LNCAP (cell line): ENCODE measurements at regions not wholly inside any gene's neighbourhood (a gene's known extent, or its start where the extent isn't known, plus 50 kb on each side); places are given as distances from the start of the nearest gene placed in this dataset.

Source experiments
- TF ChIP-seq, protein P1 (sequence below): fragments of 450-650 bp; IDR thresholded peaks from 2 replicates; pipeline ENCODE4 v1.5.1; 2017; ENCODE audit warnings: mild to moderate bottlenecking

DNA sequence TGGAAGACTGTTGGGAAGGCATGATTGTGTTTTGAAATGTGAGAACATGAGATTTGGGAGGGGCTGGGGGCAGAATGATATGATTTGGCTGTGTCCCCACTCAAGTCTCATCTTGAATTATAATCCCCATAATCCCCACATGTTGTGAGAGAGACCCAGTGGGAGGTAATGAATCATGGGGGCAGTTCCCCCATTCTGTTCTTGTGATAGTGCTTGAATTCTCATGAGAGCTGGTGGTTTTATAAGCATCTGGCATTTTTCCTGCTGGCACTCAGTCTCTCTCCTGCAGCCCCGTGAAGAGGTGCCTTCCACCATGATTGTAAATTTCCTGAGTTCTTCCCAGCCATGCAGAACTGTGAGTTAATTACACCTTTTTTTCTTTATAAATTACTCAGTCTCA lies 430.5 kb downstream of the OTOL1 start:
- TF ChIP-seq, protein P1, sequence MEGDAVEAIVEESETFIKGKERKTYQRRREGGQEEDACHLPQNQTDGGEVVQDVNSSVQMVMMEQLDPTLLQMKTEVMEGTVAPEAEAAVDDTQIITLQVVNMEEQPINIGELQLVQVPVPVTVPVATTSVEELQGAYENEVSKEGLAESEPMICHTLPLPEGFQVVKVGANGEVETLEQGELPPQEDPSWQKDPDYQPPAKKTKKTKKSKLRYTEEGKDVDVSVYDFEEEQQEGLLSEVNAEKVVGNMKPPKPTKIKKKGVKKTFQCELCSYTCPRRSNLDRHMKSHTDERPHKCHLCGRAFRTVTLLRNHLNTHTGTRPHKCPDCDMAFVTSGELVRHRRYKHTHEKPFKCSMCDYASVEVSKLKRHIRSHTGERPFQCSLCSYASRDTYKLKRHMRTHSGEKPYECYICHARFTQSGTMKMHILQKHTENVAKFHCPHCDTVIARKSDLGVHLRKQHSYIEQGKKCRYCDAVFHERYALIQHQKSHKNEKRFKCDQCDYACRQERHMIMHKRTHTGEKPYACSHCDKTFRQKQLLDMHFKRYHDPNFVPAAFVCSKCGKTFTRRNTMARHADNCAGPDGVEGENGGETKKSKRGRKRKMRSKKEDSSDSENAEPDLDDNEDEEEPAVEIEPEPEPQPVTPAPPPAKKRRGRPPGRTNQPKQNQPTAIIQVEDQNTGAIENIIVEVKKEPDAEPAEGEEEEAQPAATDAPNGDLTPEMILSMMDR: no peak

DNA sequence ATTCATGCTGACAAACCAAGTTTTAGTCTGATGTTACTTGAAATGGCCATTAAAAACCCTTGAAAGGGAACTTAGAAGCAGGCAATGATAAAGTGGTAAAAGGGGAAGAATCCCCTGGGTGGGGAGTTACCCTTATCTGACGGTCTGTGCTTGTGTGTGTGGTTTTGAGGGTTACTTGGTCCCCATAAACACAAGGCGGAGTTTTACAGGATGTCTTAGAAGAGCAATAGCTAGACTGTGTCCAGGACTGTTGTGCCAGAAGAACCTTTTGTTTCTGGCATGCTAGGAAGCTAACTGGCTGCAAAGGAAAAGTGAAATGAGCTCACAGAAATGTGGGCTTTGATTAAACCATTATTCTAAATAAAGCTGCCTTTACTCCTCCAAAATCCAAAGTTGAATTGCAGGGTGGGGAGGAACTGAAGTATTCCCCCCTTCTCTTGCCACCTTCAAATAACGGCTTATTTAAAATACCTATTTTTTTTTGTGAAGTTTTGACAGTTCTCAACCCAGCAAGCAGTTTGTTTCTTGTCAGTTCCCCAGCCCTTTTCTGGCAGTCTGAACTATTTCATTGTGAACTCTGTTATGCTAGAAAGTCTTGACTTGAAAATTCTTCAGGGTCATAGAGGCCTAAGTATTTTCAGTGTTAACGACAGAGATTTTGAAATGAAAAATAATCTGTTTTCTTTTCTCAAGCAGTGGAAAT lies 443.5 kb downstream of the OTOL1 start:
- TF ChIP-seq, protein P1: no peak

DNA sequence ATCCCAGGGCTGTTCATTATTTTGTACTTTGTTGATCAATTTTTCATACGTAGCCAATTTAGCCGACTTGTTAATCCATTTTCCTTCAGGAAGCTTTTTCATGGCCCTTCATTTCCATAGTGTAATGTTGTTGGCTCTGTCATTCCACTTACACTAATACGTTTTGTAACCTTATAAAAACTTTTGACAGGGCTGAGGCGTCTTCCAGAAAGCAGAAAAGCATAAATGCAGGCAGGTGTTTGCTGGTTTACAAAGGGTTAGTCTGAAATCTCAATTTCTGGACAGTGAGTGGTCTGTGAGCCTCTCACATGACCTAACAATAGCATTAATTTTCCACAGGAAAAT lies 444.0 kb downstream of the OTOL1 start:
- TF ChIP-seq, protein P1: no peak

DNA sequence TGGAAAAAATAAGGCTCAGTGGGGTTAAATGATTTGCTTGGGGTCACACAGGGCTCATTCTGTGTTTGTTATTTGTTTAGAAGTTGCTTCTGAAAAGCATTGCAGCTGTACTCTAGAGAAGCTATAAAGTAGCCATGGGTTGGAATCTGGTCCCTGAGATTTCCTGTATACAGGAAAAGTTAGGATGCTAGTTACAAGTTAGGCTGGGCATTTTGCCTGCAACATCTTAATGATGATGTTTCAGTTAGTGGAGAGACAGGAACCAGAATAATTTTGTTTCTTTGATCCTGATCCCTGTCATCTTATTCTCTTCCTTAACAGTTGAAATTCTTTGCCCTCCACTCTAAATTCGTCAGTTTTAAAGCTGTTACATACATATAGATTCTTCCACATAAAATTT lies 445.3 kb downstream of the OTOL1 start:
- TF ChIP-seq, protein P1: no peak

DNA sequence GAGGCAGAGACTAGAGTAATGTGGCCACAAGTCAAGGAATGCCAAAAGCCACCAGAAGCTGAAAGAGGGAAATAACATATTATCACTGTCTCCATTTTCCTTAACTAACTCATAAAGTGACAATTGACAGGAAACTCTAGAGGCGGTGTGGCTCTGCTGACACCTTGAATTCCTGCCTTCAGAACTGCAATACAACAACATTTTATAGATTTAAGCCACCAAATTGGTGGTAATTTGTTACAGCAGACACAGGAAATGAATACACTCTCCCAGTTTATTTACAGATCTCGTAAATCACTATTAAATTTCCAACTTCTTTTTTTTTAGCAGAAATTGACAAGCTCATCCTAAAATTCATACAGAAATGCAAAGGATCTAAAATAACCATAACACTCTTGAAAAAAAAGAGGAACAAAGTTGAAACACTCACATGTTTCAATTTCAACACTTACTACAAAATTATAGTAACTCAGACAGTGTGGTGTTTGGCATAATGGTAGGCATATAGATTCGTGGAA lies 449.9 kb downstream of the OTOL1 start:
- TF ChIP-seq, protein P1: no peak

DNA sequence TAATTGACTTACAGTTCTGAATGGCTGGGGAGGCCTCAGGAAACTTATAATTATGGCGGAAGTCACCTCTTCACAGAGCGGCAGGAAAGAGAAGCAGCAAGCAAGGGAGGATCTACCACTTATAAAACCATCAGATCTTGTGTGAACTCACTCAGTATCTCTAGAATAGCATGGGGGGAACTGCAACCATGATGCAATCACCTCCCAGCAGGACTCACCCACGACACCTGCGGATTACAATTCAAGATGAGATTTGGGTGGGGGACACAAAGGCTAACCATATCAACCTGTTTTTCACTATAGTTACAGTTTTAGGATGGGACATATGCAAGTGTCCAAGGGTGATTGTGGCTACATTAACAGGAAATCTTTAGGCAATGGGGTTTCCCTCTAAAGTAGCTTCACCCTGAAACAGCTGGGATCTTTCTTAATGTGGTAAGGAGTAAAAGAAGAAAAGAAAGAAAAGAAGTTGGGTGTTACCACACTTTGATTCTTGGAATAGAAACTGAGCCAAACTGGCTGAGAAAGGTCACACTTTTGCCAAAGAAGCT lies 453.8 kb downstream of the OTOL1 start:
- TF ChIP-seq, protein P1: no peak

DNA sequence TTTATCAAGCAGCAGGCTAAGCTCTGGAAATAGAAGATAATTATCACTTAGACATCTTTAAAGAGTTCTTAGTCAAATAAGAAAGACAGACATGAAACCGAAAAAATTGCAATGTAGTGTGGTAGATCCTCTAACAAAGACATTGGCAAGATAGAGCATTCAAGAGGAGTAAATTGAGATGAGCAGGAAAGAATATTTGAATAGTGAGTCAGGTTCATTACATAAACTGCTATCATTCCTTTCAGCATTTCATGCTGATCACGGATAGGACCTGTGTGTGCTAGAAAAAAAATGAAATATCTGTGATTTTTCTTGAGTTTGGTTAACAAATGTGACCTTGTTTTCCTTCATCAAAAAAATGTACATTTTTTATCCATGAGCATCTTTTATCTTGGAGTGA lies 460.9 kb downstream of the OTOL1 start:
- TF ChIP-seq, protein P1: no peak
